WTC11 (cell line): ENCODE measurements at regions not wholly inside any gene's neighbourhood (a gene's known extent, or its start where the extent isn't known, plus 50 kb on each side); places are given as distances from the start of the nearest gene placed in this dataset.

Experiments
- AFF4 ChIP-seq: sonication (generic); formaldehyde crosslinking; IDR thresholded peaks from 2 replicates; pipeline ENCODE4 v1.8.1; 2023; ENCODE audit warnings: mild to moderate bottlenecking, missing genetic modification reagents, borderline replicate concordance
- ATF2 ChIP-seq: sonication (generic); formaldehyde crosslinking; IDR thresholded peaks from 2 replicates; pipeline ENCODE4 v1.8.1; 2022; ENCODE audit warnings: low read depth, missing genetic modification reagents, borderline replicate concordance
- CTCF ChIP-seq: fragments of 200-600 bp; IDR thresholded peaks from 2 replicates; pipeline ENCODE4 v1.8.0; 2022; ENCODE audit warnings: antibody characterized with exemption
- KAT7 ChIP-seq: sonication (generic); formaldehyde crosslinking; IDR thresholded peaks from 2 replicates; pipeline ENCODE4 v1.8.1; 2023; ENCODE audit warnings: missing genetic modification reagents, mild to moderate bottlenecking, borderline replicate concordance
- MXD4 ChIP-seq: fragments of 250-450 bp; sonication (Bioruptor Pico); IDR thresholded peaks from 2 replicates; pipeline ENCODE4 v1.8.0; 2021; ENCODE audit warnings: mild to moderate bottlenecking, moderate library complexity, borderline replicate concordance
- NR2C2 ChIP-seq: sonication (generic); formaldehyde crosslinking; IDR thresholded peaks from 2 replicates; pipeline ENCODE4 v1.8.0; 2022; ENCODE audit warnings: mild to moderate bottlenecking, missing genetic modification reagents
- PREB ChIP-seq: sonication (generic); formaldehyde crosslinking; IDR thresholded peaks from 2 replicates; pipeline ENCODE4 v1.8.1; 2022; ENCODE audit warnings: mild to moderate bottlenecking, missing genetic modification reagents, moderate library complexity, borderline replicate concordance
- SP1 ChIP-seq: sonication (generic); formaldehyde crosslinking; conservative IDR thresholded peaks from 2 replicates; pipeline ENCODE4 v1.8.1; 2022; ENCODE audit warnings: missing genetic modification reagents
- TF ChIP-seq, protein P1 (sequence below): sonication (generic); formaldehyde crosslinking; IDR thresholded peaks from 2 replicates; pipeline ENCODE4 v1.8.0; 2022; ENCODE audit warnings: mild to moderate bottlenecking, missing genetic modification reagents
- TF ChIP-seq, protein P2 (sequence below): sonication (generic); formaldehyde crosslinking; IDR thresholded peaks from 2 replicates; pipeline ENCODE4 v1.8.1; 2023; ENCODE audit warnings: mild to moderate bottlenecking, moderate library complexity, missing genetic modification reagents

DNA sequence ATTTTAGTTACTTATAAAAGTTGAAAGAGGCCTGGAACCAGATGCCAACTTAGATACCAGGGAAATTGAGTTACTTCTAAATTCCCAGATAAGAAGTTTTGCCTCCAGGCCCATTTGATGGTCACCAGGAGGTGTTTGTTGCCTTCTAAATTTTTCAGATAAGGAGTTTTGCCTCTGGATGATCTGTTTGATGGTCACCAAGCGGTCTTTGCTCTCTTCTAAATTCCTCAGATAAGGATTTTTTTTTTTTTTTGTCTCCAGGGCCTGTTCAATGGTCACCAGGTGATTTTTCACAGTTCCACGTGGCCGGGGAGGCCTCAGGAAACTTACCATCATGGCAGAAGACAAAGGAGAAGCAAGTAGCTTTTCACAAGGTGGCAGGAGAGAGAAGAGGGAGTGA lies 66.5 kb downstream of the FAM9B start:
- TF ChIP-seq PREB (CRISPR knock-in tag) (no peak), CTCF (no peak), KAT7 (CRISPR knock-in tag) (no peak), SP1 (no peak), NR2C2 (CRISPR knock-in tag) (no peak), AFF4 (CRISPR knock-in tag) (no peak), MXD4 (CRISPR knock-in tag) (no peak), ATF2 (no peak)
- TF ChIP-seq, protein P1, sequence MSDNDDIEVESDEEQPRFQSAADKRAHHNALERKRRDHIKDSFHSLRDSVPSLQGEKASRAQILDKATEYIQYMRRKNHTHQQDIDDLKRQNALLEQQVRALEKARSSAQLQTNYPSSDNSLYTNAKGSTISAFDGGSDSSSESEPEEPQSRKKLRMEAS (CRISPR knock-in tag): no peak
- TF ChIP-seq, protein P2, sequence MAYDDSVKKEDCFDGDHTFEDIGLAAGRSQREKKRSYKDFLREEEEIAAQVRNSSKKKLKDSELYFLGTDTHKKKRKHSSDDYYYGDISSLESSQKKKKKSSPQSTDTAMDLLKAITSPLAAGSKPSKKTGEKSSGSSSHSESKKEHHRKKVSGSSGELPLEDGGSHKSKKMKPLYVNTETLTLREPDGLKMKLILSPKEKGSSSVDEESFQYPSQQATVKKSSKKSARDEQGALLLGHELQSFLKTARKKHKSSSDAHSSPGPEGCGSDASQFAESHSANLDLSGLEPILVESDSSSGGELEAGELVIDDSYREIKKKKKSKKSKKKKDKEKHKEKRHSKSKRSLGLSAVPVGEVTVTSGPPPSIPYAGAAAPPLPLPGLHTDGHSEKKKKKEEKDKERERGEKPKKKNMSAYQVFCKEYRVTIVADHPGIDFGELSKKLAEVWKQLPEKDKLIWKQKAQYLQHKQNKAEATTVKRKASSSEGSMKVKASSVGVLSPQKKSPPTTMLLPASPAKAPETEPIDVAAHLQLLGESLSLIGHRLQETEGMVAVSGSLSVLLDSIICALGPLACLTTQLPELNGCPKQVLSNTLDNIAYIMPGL (CRISPR knock-in tag): no peak
